Fibroblast of mammary gland (primary cell): ENCODE measurements at regions not wholly inside any gene's neighbourhood (a gene's known extent, or its start where the extent isn't known, plus 50 kb on each side); places are given as distances from the start of the nearest gene placed in this dataset.
A peak's percentile ranks its signal among the peaks of the same experiment; 100 is the strongest.

Experiments
- DNase-seq: peaks from one replicate; pipeline ENCODE4 v3.0.0-alpha.2; 2010; ENCODE audit warnings: low read depth
- H3K4me3 ChIP-seq: 2 replicates; pipeline ENCODE4 v1.5.1; 2011; ENCODE audit warnings: low read depth, mild to moderate bottlenecking, low read length, moderate library complexity; ENCODE audit not compliant: control insufficient read depth
- CTCF ChIP-seq: conservative IDR thresholded peaks from 2 replicates; pipeline ENCODE4 v1.5.1; 2011; ENCODE audit warnings: low read depth, low read length, inconsistent platforms; ENCODE audit not compliant: control insufficient read depth, insufficient read depth

GRCh38 chr5:54717870-54718269 is 200.3 kb downstream of the SNX18 start:
- no peak overlapping the region for H3K4me3 ChIP-seq
- no peak for TF ChIP-seq CTCF
- DNase-seq = no peak

GRCh38 chr5:54717459-54717858 is 199.9 kb downstream of the SNX18 start:
- no peak overlapping the region for H3K4me3 ChIP-seq
- no peak for TF ChIP-seq CTCF
- DNase-seq = no peak

GRCh38 chr5:54713923-54714581 is 196.5 kb downstream of the SNX18 start:
- no peak overlapping the region for H3K4me3 ChIP-seq
- no peak for TF ChIP-seq CTCF
- peak; percentile 20 for DNase-seq

- DNase-seq = no peak
- H3K4me3 ChIP-seq = no peak overlapping the region
- TF ChIP-seq CTCF = no peak
These were observed 191.5 kb downstream of the SNX18 start for GRCh38 chr5:54709096-54709495.

- DNase-seq = no peak
- no peak for TF ChIP-seq CTCF
- no peak overlapping the region for H3K4me3 ChIP-seq
These were observed 190.3 kb downstream of the SNX18 start for GRCh38 chr5:54707841-54708240.

- no peak for DNase-seq
- no peak overlapping the region for H3K4me3 ChIP-seq
- TF ChIP-seq CTCF = no peak
These were observed 188.6 kb downstream of the SNX18 start for GRCh38 chr5:54705994-54706653.
